ENCODE measurements at regions not wholly inside any gene's neighbourhood (a gene's known extent, or its start where the extent isn't known, plus 50 kb on each side); places are given as distances from the start of the nearest gene placed in this dataset.

DNA sequence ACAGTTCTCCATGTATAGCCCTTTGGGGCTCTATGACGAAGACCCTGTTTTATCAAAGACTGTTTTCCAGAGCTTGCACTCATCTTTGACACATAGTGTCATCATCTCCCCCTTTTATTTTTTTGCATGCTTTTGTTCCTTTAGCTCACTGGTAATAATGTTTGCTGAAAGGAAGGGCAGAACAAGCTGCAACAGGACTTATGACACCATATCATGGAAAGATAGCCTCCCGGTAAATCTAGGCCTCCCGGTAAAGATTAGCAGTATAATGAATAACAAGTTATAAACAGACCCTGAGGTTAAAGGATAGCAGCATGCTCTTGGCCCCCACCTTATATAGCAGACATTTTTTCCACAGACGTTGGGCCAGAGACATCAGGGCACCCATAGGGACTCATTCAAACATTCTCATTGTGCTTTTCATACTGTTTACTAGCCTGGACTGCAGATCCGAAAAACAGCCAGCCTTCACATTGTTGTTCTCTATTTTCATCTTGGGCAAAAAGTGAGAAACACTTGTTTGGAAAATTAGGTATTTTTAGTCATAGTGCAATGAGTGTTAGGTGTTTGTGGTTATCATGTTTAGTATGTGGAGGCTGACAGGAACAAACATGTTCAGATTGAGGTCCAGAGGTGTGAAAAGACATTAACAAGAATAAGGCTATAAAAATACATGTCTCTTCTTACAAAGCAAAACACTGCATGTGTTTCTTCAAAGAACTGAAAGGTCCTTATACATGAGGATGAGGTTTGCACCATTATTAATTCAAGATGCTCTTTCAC, 136.9 kb upstream of the SPRY2 start:
- no peaks in the 10 kb centered on the region for H3K27me3 ChIP-seq (replicated peaks in 2 of 5; ENCODE audit: control insufficient read depth in 4 of 5, insufficient read depth in 5 of 5, low read length in 4 of 5)
- CTCF ChIA-PET, result no interaction called here

DNA sequence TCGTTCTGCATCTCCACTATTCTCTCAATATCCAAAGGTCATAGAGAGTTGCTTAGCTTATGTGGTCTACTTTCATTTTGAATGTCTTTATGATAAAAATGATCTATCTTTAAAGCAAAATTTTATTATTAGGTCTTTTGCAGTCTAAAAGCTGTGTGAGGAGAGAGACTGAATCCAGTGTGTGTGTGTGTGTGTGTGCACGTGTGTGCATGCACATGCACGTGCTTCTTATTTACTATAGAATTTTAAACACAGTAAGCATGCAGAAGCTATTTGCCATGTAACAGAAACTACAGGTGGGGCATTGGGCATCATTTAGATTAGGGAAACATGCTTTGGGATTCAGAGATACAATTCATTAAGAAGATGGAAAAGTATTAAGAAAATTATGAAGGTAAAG, 136.0 kb upstream of the SPRY2 start:
- no peak overlapping the region for H3K4me3 ChIP-seq (ENCODE audit: control insufficient read depth in 1 of 7, extremely low read depth in 1 of 7, insufficient read depth in 4 of 7, low read depth in 2 of 7, low read length in 6 of 7)
- WGBS (ENCODE audit: insufficient coverage), result no CpG with 5 or more reads among the region's 3 CpGs
- ChIA-PET CTCF (interaction anchor here (0.7 kb wide), 1 partner anchor 12 kb away, joined by 3 read pairs; no protein-coding TSS in a partner anchor), POLR2A (no interaction called here)
- H3K9me3 ChIP-seq (ENCODE audit: control extremely low read depth in 1 of 5, control insufficient read depth in 4 of 5, insufficient read depth in 2 of 5, low read depth in 1 of 5, low read length in 4 of 5), result peaks cover 0 to 1% (median 0%) of the 10 kb centered on the region in 5 experiments
- no peaks in the 10 kb centered on the region for H3K27me3 ChIP-seq (replicated peaks in 2 of 5; ENCODE audit: control insufficient read depth in 4 of 5, insufficient read depth in 5 of 5, low read length in 4 of 5)
- H3K36me3 ChIP-seq (ENCODE audit: control insufficient read depth in 4 of 4, insufficient read depth in 4 of 4, low read length in 3 of 4), result no peaks in the 10 kb centered on the region
- H3K27ac ChIP-seq (ENCODE audit: insufficient read depth in 1 of 2, low read depth in 1 of 2, low read length in 2 of 2, poor library complexity in 1 of 2, severe bottlenecking in 2 of 2), result no peak overlapping the region
- no peaks in the 10 kb centered on the region for H3K4me1 ChIP-seq (ENCODE audit: control extremely low read depth in 1 of 4, control insufficient read depth in 4 of 4, insufficient read depth in 4 of 4, low read length in 3 of 4)
- DNase-seq, result no peak

More for the DNA sequence above, 136.9 kb upstream of the SPRY2 start:
- no peaks in the 10 kb centered on the region for H3K36me3 ChIP-seq (ENCODE audit: control insufficient read depth in 4 of 4, insufficient read depth in 4 of 4, low read length in 3 of 4)
- H3K4me3 ChIP-seq (ENCODE audit: control insufficient read depth in 1 of 7, extremely low read depth in 1 of 7, insufficient read depth in 4 of 7, low read depth in 2 of 7, low read length in 6 of 7), result no peak overlapping the region
- DNase-seq, result no peak
- H3K9me3 ChIP-seq (ENCODE audit: control extremely low read depth in 1 of 5, control insufficient read depth in 4 of 5, insufficient read depth in 2 of 5, low read depth in 1 of 5, low read length in 4 of 5), result peaks cover 0 to 1% (median 0%) of the 10 kb centered on the region in 5 experiments
- 100% methylated on average over 3 of the region's 5 CpGs for WGBS (ENCODE audit: insufficient coverage)
- H3K27ac ChIP-seq (ENCODE audit: insufficient read depth in 1 of 2, low read depth in 1 of 2, low read length in 2 of 2, poor library complexity in 1 of 2, severe bottlenecking in 2 of 2), result no peak overlapping the region
- H3K4me1 ChIP-seq (ENCODE audit: control extremely low read depth in 1 of 4, control insufficient read depth in 4 of 4, insufficient read depth in 4 of 4, low read length in 3 of 4), result no peaks in the 10 kb centered on the region
- POLR2A ChIA-PET, result no interaction called here

DNA sequence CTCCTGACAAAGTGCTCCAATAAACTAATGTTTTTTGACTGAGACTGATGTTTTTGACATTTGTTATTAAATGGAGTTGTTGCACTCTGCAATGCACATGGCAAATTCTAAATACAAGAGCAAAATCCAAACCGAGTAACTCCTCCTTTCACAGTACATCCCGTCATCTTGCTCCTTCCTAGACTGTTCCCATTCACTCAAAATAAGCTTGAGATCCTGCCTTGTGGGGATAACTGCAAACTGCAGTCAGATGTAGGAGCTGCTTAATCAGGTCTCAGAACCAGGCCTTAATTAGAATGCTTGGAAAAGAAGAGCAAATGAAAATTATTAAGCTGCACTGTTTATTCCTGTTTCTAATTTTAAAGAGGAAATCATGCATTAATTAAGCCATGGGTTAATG, 134.8 kb upstream of the SPRY2 start:
- H3K27me3 ChIP-seq (replicated peaks in 2 of 5; ENCODE audit: control insufficient read depth in 4 of 5, insufficient read depth in 5 of 5, low read length in 4 of 5), result no peaks in the 10 kb centered on the region
- no CpG with 5 or more reads among the region's 2 CpGs for WGBS (ENCODE audit: insufficient coverage)
- no peak for DNase-seq
- no peaks in the 10 kb centered on the region for H3K36me3 ChIP-seq (ENCODE audit: control insufficient read depth in 4 of 4, insufficient read depth in 4 of 4, low read length in 3 of 4)
- H3K9me3 ChIP-seq (ENCODE audit: control extremely low read depth in 1 of 5, control insufficient read depth in 4 of 5, insufficient read depth in 2 of 5, low read depth in 1 of 5, low read length in 4 of 5), result peaks cover 0 to 1% (median 0%) of the 10 kb centered on the region in 5 experiments
- ChIA-PET CTCF (no interaction called here), POLR2A (no interaction called here)
- H3K4me3 ChIP-seq (ENCODE audit: control insufficient read depth in 1 of 7, extremely low read depth in 1 of 7, insufficient read depth in 4 of 7, low read depth in 2 of 7, low read length in 6 of 7), result no peak overlapping the region
- no peak overlapping the region for H3K27ac ChIP-seq (ENCODE audit: insufficient read depth in 1 of 2, low read depth in 1 of 2, low read length in 2 of 2, poor library complexity in 1 of 2, severe bottlenecking in 2 of 2)
- H3K4me1 ChIP-seq (ENCODE audit: control extremely low read depth in 1 of 4, control insufficient read depth in 4 of 4, insufficient read depth in 4 of 4, low read length in 3 of 4), result no peaks in the 10 kb centered on the region

DNA sequence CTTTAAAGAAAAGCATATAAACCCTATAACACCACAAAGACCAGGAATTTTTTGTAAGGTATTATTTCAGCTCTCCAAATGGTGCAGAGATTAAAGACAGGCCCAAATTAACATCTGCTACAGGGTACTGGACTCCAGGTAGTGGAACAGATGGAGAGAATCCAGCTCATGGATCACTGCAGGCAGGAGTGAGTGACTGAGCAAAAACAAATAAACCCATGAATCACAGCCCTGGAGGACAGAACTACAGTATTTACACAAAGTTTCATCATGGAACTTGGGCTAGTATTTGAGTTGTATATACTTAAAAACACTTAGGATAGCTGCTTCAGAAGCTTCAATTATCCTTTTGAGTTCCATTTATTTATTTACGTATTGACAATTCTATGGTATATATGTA, 132.8 kb upstream of the SPRY2 start:
- no peaks in the 10 kb centered on the region for H3K36me3 ChIP-seq (ENCODE audit: control insufficient read depth in 4 of 4, insufficient read depth in 4 of 4, low read length in 3 of 4)
- no CpG with 5 or more reads among the region's 1 CpG for WGBS (ENCODE audit: insufficient coverage)
- H3K4me1 ChIP-seq (ENCODE audit: control extremely low read depth in 1 of 4, control insufficient read depth in 4 of 4, insufficient read depth in 4 of 4, low read length in 3 of 4), result peaks cover 0 to 12% (median 0%) of the 10 kb centered on the region in 4 experiments
- ChIA-PET CTCF (interaction anchor here (1.1 kb wide), 1 partner anchor 28 kb away, joined by 4 read pairs; no protein-coding TSS in a partner anchor), POLR2A (no interaction called here)
- H3K4me3 ChIP-seq (ENCODE audit: control insufficient read depth in 1 of 7, extremely low read depth in 1 of 7, insufficient read depth in 4 of 7, low read depth in 2 of 7, low read length in 6 of 7), result no peak overlapping the region
- H3K9me3 ChIP-seq (ENCODE audit: control extremely low read depth in 1 of 5, control insufficient read depth in 4 of 5, insufficient read depth in 2 of 5, low read depth in 1 of 5, low read length in 4 of 5), result no peaks in the 10 kb centered on the region
- H3K27me3 ChIP-seq (replicated peaks in 2 of 5; ENCODE audit: control insufficient read depth in 4 of 5, insufficient read depth in 5 of 5, low read length in 4 of 5), result no peaks in the 10 kb centered on the region
- no peak for DNase-seq
- no peak overlapping the region for H3K27ac ChIP-seq (ENCODE audit: insufficient read depth in 1 of 2, low read depth in 1 of 2, low read length in 2 of 2, poor library complexity in 1 of 2, severe bottlenecking in 2 of 2)

DNA sequence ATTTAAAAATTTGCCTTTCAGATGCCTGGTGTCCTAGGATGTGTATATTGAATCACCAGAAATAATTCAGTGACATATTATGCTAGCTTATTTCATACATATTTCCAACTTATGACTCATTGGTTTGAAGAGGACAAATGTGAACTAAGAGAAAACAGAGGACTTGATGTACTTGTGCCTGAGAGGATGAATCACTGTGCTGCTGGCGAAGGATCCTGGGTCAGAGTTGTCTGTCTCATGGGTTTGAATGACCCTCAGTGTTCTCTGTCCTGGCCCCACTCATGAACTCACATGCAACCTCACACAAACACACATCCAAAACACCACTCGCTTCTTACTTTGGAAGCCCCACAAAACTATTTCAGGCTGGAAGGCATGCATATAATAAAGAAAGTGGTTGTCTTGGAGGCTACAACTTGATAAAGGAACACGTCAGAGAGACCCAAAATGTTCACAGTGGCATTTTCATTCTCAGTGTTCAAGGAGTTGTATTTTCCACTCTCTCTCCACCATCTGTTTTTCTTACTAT, 129.0 kb upstream of the SPRY2 start:
- Histone ChIP-seq H3K4me3 (ENCODE audit: control insufficient read depth in 1 of 7, extremely low read depth in 1 of 7, insufficient read depth in 4 of 7, low read depth in 2 of 7, low read length in 6 of 7) (no peak overlapping the region), H3K27me3 (replicated peaks in 2 of 5; ENCODE audit: control insufficient read depth in 4 of 5, insufficient read depth in 5 of 5, low read length in 4 of 5) (no peaks in the 10 kb centered on the region), H3K4me1 (ENCODE audit: control extremely low read depth in 1 of 4, control insufficient read depth in 4 of 4, insufficient read depth in 4 of 4, low read length in 3 of 4) (peaks cover 0 to 12% (median 0%) of the 10 kb centered on the region in 4 experiments), H3K36me3 (ENCODE audit: control insufficient read depth in 4 of 4, insufficient read depth in 4 of 4, low read length in 3 of 4) (no peaks in the 10 kb centered on the region), H3K9me3 (ENCODE audit: control extremely low read depth in 1 of 5, control insufficient read depth in 4 of 5, insufficient read depth in 2 of 5, low read depth in 1 of 5, low read length in 4 of 5) (peaks cover 0 to 1% (median 0%) of the 10 kb centered on the region in 5 experiments), H3K27ac (ENCODE audit: insufficient read depth in 1 of 2, low read depth in 1 of 2, low read length in 2 of 2, poor library complexity in 1 of 2, severe bottlenecking in 2 of 2) (no peak overlapping the region)
- ChIA-PET CTCF (interaction anchor here (1.8 kb wide), 1 partner anchor 15 kb away, joined by 5 read pairs; no protein-coding TSS in a partner anchor), POLR2A (no interaction called here)
- 100% methylated on average over 1 of the region's 3 CpGs for WGBS (ENCODE audit: insufficient coverage)
- DNase-seq, result peak in 2 of 3 donors; percentile 15 to 26

DNA sequence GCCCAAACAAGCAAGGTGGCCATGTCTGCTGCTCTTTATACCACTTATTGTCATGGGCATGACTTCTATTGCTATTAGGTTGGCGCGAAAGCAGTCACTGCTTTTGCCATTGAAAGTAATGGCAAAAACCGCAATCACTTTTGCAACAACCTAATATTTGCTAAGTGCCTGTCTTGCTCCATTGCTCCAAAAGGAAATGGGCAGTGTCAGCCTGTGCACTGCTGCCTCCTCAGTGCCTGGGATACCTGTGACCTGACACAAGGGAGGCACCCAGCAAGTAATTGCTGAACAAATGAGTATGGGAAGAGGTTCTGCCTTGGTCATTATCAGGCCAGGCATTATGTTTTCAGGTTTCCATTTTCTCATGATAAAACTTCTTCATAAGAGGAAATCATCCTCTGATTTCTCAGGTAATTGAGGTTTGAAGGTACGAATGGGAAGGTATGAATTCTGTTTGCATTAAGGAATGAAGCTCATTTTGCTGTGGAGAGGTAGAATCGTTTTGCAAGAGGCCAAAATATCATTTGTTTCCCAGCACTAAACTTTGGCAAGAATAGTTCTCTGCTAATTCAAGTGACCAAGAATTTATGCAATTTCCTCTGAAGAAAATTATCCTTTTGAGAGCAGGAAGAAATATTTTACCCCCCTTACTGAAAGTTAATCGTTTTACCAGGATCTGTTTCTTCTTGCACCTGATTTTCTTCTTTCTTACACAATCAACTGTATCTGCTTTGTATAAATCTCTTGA, 128.4 kb upstream of the SPRY2 start:
- ChIA-PET POLR2A (no interaction called here), CTCF (no interaction called here)
- no peaks in the 10 kb centered on the region for H3K27me3 ChIP-seq (replicated peaks in 2 of 5; ENCODE audit: control insufficient read depth in 4 of 5, insufficient read depth in 5 of 5, low read length in 4 of 5)
- H3K4me3 ChIP-seq (ENCODE audit: control insufficient read depth in 1 of 7, extremely low read depth in 1 of 7, insufficient read depth in 4 of 7, low read depth in 2 of 7, low read length in 6 of 7), result no peak overlapping the region
- no peaks in the 10 kb centered on the region for H3K36me3 ChIP-seq (ENCODE audit: control insufficient read depth in 4 of 4, insufficient read depth in 4 of 4, low read length in 3 of 4)
- peaks cover 0 to 1% (median 0%) of the 10 kb centered on the region in 5 experiments for H3K9me3 ChIP-seq (ENCODE audit: control extremely low read depth in 1 of 5, control insufficient read depth in 4 of 5, insufficient read depth in 2 of 5, low read depth in 1 of 5, low read length in 4 of 5)
- H3K4me1 ChIP-seq (ENCODE audit: control extremely low read depth in 1 of 4, control insufficient read depth in 4 of 4, insufficient read depth in 4 of 4, low read length in 3 of 4), result peaks cover 0 to 12% (median 0%) of the 10 kb centered on the region in 4 experiments
- H3K27ac ChIP-seq (ENCODE audit: insufficient read depth in 1 of 2, low read depth in 1 of 2, low read length in 2 of 2, poor library complexity in 1 of 2, severe bottlenecking in 2 of 2), result no peak overlapping the region
- 89% methylated on average over 3 of the region's 6 CpGs for WGBS (ENCODE audit: insufficient coverage)
- DNase-seq, result no peak

DNA sequence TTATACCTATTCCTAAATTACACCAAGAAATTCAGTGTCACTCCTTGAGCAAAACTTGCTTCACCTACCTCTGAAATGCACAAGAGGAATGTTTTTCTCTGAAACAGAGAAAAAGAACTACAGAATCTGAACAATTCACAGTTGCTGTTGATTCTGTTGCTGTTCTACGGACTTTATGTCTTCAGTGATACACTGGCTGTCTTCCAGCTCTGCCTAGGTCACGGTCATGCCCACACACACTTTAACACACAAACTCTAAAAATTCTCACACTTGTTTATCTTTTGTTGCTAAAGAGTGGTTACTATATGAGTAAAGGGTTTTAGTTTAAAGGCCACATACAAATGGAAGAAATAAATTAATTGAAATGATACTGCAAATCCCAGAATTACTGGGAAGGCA, 124.4 kb upstream of the SPRY2 start:
- no peak for DNase-seq
- no peak overlapping the region for H3K4me3 ChIP-seq (ENCODE audit: control insufficient read depth in 1 of 7, extremely low read depth in 1 of 7, insufficient read depth in 4 of 7, low read depth in 2 of 7, low read length in 6 of 7)
- H3K27me3 ChIP-seq (replicated peaks in 2 of 5; ENCODE audit: control insufficient read depth in 4 of 5, insufficient read depth in 5 of 5, low read length in 4 of 5), result no peaks in the 10 kb centered on the region
- no peak overlapping the region for H3K27ac ChIP-seq (ENCODE audit: insufficient read depth in 1 of 2, low read depth in 1 of 2, low read length in 2 of 2, poor library complexity in 1 of 2, severe bottlenecking in 2 of 2)
- POLR2A ChIA-PET, result no interaction called here
- H3K36me3 ChIP-seq (ENCODE audit: control insufficient read depth in 4 of 4, insufficient read depth in 4 of 4, low read length in 3 of 4), result no peaks in the 10 kb centered on the region
- CTCF ChIA-PET, result interaction anchor here (1.1 kb wide), 1 partner anchor 11 kb away, joined by 3 read pairs; no protein-coding TSS in a partner anchor
- WGBS (ENCODE audit: insufficient coverage), result 80% methylated on average over 1 of the region's 2 CpGs
- peaks cover 0 to 1% (median 0%) of the 10 kb centered on the region in 5 experiments for H3K9me3 ChIP-seq (ENCODE audit: control extremely low read depth in 1 of 5, control insufficient read depth in 4 of 5, insufficient read depth in 2 of 5, low read depth in 1 of 5, low read length in 4 of 5)
- H3K4me1 ChIP-seq (ENCODE audit: control extremely low read depth in 1 of 4, control insufficient read depth in 4 of 4, insufficient read depth in 4 of 4, low read length in 3 of 4), result peaks cover 0 to 19% (median 2%) of the 10 kb centered on the region in 4 experiments

Data from common myeloid progenitor, CD34-positive (primary cell).